SU-DHL-6 (cell line): ENCODE measurements at regions not wholly inside any gene's neighbourhood (a gene's known extent, or its start where the extent isn't known, plus 50 kb on each side); places are given as distances from the start of the nearest gene placed in this dataset.

Source experiments
- CTCF ChIP-seq: fragments of 200-600 bp; sonication (generic); IDR thresholded peaks from one replicate; pipeline ENCODE4 v1.5.1; 2017; ENCODE audit warnings: antibody characterized with exemption, mild to moderate bottlenecking, low read length, moderate library complexity; ENCODE audit not compliant: insufficient read depth, poor library complexity, severe bottlenecking
- EZH2phosphoT487 ChIP-seq: fragments of 200-600 bp; sonication (generic), shearing (Covaris generic); conservative IDR thresholded peaks from 2 replicates; pipeline ENCODE4 v1.6.1; 2018; ENCODE audit warnings: mild to moderate bottlenecking, antibody characterized with exemption, low read length, moderate library complexity, mixed read lengths

GRCh38 chr11:15728207-15728606 is 613.5 kb downstream of the INSC start:
- TF ChIP-seq CTCF = no peak
- TF ChIP-seq EZH2phosphoT487 = no peak
